Choroid plexus epithelial cell (primary cell): ENCODE measurements at regions not wholly inside any gene's neighbourhood (a gene's known extent, or its start where the extent isn't known, plus 50 kb on each side); places are given as distances from the start of the nearest gene placed in this dataset.

Experiments
- DNase-seq: peaks from one replicate; pipeline ENCODE4 v3.0.0-alpha.2; 2010; ENCODE audit warnings: low read depth
- H3K4me3 ChIP-seq: 2 replicates; pipeline ENCODE4 v1.5.1; 2011; ENCODE audit warnings: low read depth, mild to moderate bottlenecking, control low read depth, low read length, moderate library complexity
- CTCF ChIP-seq: conservative IDR thresholded peaks from 2 replicates; pipeline ENCODE4 v1.5.1; 2011; ENCODE audit warnings: low read depth, mild to moderate bottlenecking, control low read depth, inconsistent platforms, low read length, moderate library complexity

GRCh38 chr3:106533093-106533787, 664.4 kb upstream of the CBLB start:
- H3K4me3 ChIP-seq: no peak overlapping the region
- DNase-seq: no peak
- TF ChIP-seq CTCF: no peak

GRCh38 chr3:106533788-106534160, 665.0 kb upstream of the CBLB start:
- no peak for DNase-seq
- H3K4me3 ChIP-seq: no peak overlapping the region
- TF ChIP-seq CTCF: peak; percentile 13

- no peak for TF ChIP-seq CTCF
- no peak overlapping the region for H3K4me3 ChIP-seq
- DNase-seq: peak; percentile 84
Observed at GRCh38 chr3:106534206-106534605, 665.4 kb upstream of the CBLB start.

GRCh38 chr3:106540743-106541142, 671.9 kb upstream of the CBLB start:
- no peak for DNase-seq
- TF ChIP-seq CTCF: no peak
- no peak overlapping the region for H3K4me3 ChIP-seq

- H3K4me3 ChIP-seq: no peak overlapping the region
- TF ChIP-seq CTCF: no peak
- DNase-seq: peak; percentile 49
Observed at GRCh38 chr3:106542101-106542769, 673.4 kb upstream of the CBLB start.

GRCh38 chr3:106552351-106553043, 683.7 kb upstream of the CBLB start:
- no peak for DNase-seq
- H3K4me3 ChIP-seq: no peak overlapping the region
- no peak for TF ChIP-seq CTCF
